DMS114 treated with DMSO at 0.1 percent for 48 hours (cell line): ENCODE measurements at regions not wholly inside any gene's neighbourhood (a gene's known extent, or its start where the extent isn't known, plus 50 kb on each side); places are given as distances from the start of the nearest gene placed in this dataset.

ENCODE experiments used
- DNase-seq: peaks from one replicate; lab custom pipeline; 2025; ENCODE audit not compliant: unreplicated experiment; lab: John Stamatoyannopoulos, UW

DNA sequence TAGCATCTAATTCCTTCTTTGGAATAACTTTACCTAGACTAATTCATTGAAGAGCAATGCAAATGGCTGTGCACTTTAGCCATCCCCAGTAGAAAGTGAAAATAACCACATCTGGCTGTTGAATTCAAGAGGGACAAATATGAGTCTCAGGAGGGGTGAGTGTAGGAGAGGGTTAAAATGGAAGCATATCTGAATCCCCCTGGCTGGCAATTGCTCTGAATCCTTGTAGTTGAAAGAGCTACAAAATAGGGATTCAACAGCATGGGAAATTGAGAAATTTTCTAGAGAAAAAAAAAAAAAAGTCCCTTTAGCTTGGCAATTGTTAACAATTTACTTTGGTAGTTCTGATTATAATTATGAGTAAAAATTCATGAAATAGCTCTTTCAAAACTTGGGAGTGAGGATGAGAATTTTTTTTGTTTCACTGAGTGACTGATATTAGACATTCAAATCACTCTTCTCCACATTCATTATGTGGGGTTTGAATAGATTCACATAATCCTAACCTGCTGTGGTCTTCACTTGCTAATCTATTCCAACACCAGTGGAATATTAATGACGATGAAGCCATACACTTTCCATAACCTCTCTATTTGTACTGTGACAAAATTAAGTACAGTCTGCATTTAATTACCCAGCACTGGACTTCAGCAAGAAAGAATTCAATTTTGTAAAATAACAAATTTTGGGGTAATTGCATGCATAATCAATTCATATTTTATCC is 569.0 kb upstream of the MCTP2 start:
- DNase-seq = no peak

DNA sequence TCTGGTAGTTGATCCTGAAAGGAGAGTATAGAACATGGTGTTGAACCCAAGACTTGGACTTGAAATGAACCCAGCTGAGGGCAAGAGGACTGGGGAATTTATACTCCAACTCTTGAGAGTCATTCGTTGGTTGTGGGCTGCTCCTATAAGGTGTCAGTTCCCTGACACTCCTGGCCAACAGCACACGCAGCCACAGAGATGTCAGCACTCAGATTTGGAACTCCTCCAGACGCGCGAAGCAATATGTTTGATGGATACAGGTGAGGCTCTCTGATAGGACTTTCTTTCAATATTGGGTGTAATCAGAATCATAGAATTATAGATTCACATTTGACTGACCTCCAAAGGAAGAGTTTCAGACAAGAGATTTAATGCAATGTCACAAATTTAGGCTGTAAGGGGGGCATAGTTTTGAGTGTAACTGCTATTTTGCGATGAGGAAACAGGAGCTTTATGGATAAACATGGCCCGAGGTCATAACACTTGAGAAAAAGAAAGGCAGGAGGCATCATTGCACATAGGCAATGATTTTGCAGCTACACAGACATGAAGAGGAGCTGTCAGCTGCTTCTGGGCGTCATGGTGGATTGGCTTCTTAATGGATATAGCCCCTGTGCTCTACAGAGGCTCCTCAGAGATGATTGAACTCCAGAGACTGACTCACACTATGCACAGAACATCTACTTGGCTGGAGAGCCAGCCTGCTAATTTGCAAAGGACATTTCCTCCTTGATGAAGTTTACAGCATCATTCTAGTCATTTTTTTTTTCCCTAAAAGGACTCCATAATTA is 569.2 kb upstream of the RGMA start:
- no peak for DNase-seq

DNA sequence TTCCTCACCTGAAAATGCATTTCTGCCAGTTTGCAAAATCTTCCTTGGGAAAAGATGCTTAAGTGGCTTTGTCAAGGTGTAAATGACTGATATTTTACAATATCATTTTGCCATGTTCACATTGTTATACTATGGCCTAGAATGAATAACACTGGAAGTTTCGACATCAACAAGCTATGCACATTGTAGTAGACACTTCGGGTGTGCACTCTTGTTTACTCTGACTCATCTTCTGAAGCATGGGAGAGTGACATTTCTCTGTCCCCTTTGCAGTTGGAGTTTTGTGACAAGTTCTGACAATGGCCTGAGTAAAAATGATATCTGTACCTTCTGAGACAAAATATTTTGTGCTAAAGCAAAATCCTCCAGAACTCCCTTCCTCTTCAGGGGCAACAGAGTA is 567.0 kb upstream of the RGMA start:
- DNase-seq = no peak

DNA sequence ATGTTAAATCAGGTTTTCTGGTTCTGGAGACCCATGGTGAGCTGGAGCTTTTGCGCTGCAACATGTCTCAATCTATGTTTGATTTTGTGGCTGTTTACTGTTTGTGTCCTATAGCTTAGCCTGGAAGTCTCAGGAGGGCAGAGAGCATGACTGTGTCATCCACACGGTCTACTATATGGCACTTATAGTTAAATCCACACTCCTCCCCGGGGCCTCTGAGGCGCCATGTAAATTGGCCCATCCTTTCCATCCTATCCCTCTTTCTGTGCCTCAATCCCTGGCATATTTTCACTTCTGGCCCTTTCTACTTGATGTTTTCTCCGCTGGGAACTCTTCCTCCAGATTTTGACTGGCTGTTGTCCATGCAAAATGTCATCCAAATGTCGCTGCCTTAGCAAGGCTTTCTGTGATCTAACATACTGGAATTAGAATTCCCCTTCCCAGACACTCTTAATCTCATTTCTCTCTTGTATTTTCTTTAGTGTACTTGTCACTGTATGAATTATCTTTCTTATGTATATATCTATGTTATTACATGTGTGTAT is 560.8 kb upstream of the RGMA start:
- DNase-seq = no peak

DNA sequence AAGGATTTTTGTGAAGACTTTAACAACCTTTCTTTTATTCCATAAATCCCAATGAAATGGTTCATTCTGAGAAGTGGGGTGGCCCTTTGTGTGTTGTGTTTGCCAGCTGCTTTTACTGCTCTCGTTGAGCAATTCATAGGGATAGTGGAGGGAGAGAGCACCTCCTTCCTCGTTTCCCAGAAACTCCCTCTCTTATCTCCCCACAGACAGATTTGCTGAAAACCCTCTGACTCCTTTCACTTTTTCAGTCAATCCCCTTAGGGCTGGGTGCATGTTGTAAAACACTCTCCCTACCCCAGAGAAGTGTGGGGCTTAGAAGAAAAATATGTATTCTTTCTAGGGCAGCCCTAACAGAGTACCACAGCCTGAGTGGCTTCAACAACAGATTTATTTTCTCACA is 557.2 kb upstream of the RGMA start:
- no peak for DNase-seq

DNA sequence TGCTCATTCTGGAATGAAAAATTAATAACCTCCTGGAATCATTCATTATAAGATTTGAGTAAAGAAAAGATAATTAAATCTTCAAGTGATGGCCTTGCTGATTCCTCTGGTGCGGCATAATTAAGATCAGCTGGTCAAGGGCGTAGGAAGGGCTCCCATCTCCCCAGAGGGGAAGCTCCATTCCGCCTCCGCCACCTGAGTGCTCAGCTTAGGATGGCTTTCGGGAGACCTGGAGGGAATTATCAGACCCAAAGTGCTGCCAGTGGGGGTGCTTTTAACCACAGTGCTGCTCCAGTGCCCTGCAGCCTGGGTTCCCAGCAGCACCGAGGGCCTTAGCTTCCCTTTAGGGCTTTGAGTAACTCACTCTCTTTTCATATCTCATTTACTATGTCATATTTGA is 556.6 kb upstream of the RGMA start:
- no peak for DNase-seq

DNA sequence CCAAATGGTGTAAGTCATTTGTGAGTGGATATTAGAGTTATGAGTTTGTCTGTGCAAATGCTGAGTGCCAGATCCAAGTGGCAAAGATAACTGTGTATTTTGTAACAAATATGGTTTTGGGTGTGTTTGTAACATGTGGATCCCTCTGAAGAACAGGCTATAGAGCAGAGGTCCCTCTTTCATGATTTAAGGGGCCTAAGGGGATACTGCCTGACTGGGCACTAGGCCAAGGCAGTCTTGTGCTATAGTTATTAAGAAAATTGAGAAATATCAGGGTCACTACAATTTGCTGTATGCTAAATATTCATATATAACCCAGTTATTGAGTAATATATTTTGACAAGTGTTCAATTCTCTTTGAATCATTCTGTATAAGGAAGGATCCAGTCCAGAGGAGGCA is 555.6 kb upstream of the RGMA start:
- DNase-seq = no peak

DNA sequence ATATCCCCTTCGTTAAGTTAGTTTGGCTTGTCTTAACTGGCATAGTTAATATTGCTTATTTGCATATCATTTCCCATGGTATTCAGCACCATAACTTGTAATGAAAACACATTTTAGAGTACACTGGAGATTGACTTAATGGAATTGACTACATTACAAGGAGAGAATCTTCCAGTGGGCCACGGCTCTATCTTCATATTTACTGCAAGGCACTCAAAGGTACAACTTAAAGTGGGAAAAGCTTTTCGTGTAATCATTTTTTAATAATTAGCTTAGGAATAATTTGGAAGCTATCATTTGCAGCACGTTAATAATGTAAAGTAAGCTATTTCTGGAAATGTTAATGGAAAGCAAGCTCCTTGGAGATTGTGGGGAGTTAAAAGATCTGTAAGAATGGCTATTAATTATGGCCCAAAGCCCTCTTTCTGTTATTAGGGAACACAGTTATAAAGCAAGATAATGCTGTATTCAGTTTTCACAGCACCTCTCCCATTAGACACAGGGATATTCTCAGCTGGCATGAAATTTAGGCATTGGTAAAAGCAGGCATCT is 551.5 kb upstream of the RGMA start:
- no peak for DNase-seq

DNA sequence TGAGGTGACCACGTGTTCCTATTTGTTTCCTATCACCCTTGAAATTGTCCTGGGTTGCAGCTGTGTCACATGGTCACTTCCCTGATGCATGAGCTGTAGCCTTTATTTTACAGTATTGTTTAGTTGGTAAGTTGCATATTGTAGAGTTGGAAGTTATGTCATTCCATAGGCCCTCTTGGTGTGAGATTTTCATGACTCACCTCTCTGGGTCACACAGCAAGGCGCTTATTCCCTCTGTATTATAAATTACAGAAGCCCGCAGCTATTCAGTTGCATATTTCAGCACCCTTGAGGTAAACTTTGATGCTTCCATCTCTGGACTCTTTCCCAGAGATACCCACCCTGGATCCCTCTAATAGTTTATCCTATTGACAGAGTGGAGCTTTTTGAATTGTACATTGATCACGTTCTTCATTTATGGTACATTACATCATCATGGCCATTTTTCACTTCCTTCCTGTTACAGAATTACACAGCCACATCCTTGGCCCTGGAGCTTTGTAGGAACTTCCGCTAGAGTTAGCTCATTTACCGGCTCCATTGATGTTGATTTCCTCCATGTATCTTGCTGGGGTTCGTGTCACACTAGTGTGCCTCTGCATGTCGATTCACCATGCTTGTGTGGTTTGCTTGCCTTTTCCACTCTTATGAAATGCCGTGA is 543.1 kb upstream of the RGMA start:
- DNase-seq = no peak

DNA sequence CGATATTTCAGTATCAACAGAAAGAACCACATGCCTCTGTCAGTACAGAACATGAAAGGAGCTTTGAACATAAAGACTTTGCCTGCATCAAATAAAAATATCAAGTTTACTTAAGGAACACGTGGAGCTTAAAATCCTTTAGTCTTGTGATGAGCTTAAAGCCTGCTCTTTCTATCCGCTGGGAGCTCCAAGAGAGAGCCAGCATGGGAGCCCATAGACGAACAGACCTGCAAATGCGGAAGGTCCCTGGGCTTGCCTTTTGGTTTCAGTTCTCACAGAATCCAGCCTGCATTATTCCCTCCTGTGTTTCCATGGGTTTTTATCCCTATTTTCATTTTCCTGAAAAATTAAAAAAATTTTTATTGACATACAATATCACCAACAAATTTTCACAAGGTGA is 530.6 kb upstream of the RGMA start:
- no peak for DNase-seq

DNA sequence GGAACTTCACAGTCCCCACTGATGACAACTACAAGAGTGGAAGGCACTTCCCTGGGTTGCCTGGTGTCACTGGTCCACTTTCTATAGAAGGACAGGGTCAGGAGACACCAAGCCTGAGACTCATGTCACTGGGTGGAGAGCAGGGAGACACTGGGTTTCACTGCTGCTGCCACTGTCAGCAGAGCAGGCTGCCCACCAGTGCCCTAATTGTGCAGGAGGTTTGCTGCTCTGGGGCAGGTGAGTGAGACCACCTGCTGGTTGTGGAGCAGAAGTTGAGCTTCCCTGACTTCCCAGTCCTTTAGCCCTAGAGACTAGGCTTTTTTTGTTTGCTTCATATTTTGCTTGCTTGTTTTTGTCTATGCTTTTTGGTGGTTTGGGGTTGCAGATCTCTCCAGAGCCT is 528.4 kb upstream of the RGMA start:
- no peak for DNase-seq

DNA sequence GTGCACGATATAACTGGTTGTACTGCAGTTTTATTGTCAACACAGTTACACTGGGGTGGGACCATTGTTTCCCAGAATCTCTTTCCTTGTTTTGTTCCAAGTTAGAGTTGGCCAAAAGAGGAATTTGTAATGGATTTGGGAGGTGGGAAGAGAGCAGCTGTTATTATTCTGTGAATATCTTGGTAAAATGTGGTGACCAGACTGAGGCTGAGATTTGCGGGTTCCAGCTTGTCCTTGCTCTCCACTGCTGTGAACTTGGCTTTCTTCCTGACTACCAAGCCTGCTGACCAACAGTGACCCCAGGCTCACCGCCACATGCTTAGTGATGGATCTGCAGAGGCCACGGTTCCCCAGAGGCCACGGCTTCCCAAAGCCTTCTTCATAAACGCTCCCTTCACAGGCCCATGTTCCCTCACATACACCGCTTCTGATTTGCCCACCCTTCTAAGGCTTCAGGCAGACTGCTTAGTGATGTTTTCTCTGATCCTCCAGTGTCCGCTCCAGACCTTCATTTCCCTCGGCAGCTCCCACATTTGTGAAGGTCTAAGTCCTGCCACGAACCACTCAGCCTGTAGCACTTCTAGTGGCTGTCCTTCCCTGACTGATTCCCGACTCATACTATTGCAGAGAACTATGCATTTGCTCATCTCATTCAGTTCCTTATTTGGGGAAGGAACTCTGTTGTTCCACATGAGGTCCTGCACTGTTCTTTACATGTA is 525.5 kb upstream of the RGMA start:
- no peak for DNase-seq

DNA sequence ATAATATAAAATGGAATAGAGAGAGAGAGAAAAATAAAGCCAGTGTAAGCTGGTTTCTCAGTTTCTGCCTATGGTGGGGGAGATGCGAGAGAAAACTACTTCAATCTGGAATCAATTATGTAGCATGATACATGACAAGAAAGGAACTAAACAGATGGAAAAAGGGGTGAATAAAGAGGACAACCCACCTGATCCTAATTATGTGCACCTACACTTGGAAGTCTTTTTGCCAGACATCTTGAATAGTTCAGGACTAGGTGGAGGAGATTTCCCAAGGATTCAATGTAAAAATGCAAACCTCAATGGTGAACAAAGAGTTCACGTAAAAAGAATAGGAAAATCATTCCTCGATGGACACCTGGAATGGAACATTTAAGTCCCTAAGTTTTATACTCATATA is 524.4 kb upstream of the RGMA start:
- no peak for DNase-seq

DNA sequence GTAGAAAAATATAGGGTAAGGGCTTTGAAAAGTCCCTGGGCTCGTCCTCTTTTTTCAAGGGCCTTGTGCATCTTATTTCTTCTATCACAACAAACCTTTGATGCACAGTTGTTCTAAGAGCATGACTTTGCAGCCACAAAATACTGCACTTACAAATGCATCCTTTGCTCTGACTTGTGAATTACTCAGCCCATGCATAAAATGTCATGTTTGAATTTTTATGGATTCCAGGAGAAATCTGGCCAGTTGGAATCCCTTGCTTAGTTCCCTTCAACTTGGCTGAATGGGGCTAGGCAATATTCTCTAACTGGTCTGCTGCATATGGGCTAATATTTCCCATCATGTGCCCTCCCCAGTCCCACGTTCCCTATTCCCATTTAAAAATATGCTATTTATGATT is 523.9 kb upstream of the RGMA start:
- no peak for DNase-seq

DNA sequence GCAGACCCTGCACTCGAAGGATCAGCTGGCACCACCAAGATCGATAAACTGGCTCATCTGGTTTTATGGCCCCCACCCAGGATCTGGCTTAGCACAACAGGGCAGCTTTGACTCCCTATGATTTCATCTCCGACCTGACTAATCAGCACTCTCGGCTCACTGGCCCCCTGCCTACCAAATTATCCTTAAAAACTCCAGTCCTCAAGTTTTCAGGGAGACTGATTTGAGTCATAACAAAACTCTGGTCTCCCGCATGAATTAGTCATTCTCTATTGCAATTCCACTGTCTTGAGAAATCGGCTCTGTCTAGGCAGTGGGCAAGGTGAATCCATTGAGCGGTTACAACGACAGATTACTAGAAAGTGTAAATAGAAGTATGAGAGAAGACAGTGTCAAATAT is 521.9 kb upstream of the RGMA start:
- no peak for DNase-seq

DNA sequence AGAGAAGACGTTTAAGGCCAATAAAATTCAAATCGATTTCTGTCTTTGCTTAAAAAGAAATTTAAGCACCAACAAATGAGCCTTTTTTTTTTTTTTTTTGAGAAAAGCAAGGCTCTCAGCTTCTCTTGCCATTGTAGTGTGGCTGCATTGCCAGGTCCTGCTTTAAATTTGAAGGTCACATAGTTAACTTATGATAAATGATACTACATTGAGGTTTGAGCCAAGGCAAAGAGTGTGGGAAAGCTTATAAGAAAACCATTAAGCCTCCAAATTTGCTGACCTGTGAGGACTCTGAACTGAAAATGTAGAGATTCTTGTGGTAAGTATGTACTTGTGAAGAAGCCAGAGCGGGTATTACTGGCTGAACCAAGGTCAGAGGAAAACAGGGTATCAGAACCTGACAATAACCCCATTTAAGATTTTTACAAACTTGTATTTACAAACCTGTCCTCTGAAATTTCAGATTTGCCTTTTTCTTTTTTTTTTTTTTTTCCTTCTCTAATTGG is 519.7 kb upstream of the RGMA start:
- no peak for DNase-seq

DNA sequence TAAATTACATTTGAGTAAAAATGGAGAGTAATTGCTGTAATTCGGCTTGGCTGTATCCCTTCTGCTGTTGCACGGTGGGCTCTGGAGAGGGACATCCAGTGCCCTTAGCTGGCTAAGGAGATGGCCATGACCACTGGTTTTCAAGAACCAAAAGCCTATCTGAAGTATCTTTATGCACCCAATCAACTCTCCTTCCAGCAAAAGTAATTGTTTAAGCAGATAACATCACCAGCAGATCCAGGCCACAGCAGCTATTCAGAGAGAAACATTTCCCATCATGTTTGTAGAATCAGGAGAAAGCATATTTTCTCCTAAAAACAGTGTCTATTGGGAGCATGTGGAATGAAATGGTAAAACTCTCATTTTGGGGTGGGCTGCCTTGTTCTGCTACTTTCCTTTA is 514.5 kb upstream of the RGMA start:
- DNase-seq = no peak

DNA sequence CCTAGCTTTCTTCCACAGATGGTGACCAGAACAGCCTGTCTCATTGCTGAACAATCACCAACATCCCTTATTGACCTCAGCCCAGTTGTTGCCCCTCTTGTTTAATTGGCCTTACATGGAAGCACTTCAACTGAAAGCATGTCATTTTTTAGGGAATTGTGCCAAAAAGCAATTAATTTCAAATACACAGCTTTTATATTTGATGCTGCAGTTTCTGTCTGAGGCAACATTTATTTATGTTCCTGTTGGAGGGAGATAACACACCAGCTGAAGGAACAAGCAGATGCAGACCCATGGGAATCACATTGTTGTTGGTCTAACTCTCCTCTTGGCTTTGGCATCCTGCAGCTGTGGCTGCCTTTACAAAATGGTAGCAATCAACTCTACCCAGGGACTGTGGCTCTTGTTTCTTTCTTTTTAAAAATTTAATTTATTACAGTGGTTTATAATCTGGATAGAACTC is 498.1 kb upstream of the RGMA start:
- DNase-seq = no peak

DNA sequence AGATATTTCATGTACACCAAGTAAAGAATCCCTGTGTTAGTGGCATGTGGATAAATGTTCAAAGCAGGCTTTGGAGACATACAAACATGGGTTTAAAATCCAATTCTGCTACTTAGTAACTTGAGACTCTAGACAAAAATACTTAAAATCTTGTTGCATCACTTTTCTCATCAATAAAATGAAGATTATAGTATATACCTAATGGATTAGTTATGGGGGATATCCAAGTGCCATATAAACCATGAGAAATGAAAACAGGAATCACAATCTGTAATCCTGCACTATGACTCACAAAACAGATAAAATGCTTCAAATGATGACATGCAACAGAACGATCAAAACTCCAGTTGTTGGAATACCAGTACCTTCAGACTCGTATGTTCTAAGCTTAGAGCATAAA is 496.0 kb upstream of the RGMA start:
- DNase-seq = no peak

DNA sequence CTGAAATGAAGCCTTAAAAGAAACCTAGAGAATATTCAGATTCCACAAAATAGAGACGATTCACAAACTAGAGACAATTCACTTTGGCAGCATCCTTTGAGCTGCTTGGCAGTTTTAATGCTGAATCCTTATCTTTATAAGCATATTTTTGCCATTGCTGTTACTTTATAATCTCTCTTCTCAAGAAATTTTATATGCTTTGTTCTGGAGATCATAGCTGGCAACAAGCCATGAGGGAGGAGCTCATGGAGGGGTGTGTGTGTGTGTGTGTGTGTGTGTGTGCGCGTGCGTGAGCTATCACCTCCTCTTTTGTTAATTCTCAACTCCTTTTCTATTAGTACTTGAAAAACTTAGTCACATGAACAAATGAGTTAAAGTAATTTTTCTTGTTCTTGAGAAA is 495.0 kb upstream of the RGMA start:
- DNase-seq = no peak

DNA sequence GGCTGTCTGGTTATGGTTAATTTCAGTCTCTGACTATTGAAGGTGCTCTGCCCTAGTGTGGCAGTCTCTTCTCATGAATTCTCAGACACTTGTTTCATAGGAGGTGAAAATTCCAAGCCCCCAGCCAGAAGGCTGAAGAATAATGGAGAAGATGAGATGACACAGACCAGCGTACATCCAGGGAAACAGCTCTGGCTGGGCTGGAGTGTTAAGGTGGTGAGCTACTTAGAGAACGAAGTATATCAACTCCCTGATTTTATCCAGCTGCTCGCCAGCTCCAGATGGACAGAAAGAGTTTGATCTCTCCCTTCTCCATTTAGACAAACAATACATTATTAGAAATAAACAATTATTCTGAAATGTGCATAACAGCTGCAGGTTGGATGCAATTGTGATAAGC is 494.5 kb upstream of the RGMA start:
- no peak for DNase-seq
